NCI-H2227 treated with DMSO at 0.1 percent for 48 hours (cell line): ENCODE measurements at regions not wholly inside any gene's neighbourhood (a gene's known extent, or its start where the extent isn't known, plus 50 kb on each side); places are given as distances from the start of the nearest gene placed in this dataset.
"Not testable (repeated sequence)": the region's sequence is repeated elsewhere in the genome, so short reads cannot be mapped to it uniquely, and the experiment has no call there.

ENCODE experiments used
- DNase-seq: peaks from one replicate; lab custom pipeline; 2025; lab: John Stamatoyannopoulos, UW

- DNase-seq: no peak
Measured at GRCh38 chr6:22349051-22349450, 52.2 kb upstream of the PRL start.

DNA sequence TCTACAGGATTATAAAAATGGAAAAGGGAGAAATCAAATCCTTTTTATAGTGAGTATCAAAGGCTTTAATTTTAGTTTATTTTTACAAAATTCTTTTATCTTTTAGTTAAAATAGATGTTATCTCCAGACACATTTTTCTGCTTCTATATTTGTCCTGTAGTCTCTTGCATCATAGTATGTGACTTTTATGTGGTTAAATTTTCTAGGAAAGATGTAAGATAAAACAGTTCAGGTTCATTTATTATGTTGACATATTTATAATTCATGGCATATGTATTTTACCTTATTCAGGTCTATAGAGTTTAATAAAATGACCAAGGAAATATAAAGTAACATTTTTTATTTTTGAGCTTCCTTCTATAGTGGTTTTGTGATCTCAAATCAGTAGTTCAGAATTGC is 52.7 kb upstream of the PRL start:
- DNase-seq: no peak

GRCh38 chr6:22350109-22350508 is 53.3 kb upstream of the PRL start:
- no peak for DNase-seq

GRCh38 chr6:22353101-22353500 is 56.3 kb upstream of the PRL start:
- DNase-seq: no peak

GRCh38 chr6:22356362-22356940 is 59.6 kb upstream of the PRL start:
- no peak for DNase-seq

DNA sequence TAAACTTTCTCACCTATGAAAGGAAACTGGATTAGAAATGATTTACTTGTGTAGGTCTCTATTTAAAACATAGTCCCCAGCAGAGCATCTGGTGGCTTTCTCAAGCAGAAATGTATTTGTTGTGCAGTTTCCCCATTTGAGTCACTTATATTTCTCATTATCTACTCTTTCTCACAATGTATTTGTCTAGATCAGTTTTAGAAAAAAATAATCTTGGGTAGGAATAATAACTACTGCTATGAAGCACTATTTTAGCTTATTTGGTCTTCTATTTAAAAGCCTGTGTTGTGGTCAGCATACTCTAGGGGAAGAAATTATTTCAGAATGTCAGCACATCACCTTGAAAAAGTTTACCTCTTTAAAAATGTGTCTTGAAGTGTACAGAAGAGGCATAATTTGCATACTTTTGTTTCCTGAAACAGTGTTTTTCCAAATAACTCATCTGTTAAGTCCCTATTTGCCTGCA is 60.9 kb upstream of the PRL start:
- no peak for DNase-seq

GRCh38 chr6:22361576-22361975 is 64.7 kb upstream of the PRL start:
- no peak for DNase-seq

- DNase-seq: no peak
Measured at GRCh38 chr6:22362361-22362760, 65.5 kb upstream of the PRL start.

GRCh38 chr6:22363166-22363713 is 66.4 kb upstream of the PRL start:
- no peak for DNase-seq

- no peak for DNase-seq
Measured at GRCh38 chr6:22363714-22364239, 66.9 kb upstream of the PRL start.

- no peak for DNase-seq
Measured at GRCh38 chr6:22364306-22364705, 67.5 kb upstream of the PRL start.

- DNase-seq: no peak
Measured at GRCh38 chr6:22366214-22366613, 69.4 kb upstream of the PRL start.

DNA sequence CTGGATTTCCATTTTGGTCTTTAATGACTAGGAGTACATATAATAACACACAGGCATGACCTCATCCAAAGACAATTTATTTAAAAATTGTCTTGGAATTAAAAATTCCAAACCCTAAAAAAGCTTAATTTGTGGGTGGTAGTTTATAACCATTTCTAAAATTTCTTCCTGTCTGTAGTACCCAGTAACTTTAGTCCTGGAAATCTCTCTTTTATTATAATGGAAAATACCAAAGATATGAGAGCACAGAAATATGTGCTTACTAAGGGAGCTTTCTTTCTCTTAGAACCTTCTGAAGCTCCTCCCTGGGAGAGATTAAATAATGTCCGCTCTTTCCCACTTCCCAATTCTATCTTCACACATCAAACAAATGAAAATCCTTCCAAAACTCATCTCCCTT is 70.5 kb upstream of the PRL start:
- DNase-seq: no peak

GRCh38 chr6:22368794-22369193 is 72.0 kb upstream of the PRL start:
- no peak for DNase-seq

DNA sequence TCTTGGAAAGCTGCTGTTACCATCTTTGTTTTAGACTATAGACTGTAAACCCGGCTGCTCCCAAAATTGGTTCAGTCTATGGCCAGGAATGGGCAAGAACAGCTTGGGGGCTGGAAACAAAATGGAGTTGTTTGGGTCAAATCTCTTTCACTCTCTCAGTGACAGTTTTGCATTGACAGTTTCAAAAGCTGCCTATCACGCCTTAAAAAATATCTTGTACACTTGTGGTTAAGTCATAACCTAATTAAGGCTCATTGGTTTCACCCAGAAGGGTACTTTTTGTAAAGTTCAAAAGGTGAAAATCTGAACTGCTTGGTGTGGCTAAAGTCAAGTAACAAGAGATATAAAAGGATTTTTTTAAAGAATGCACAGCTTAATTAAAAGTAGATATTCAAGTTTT is 76.1 kb upstream of the PRL start:
- no peak for DNase-seq

- not testable (repeated sequence) for DNase-seq
Measured at GRCh38 chr6:22374950-22375349, 78.1 kb upstream of the PRL start.

- not testable (repeated sequence) for DNase-seq
Measured at GRCh38 chr6:22376293-22376692, 79.5 kb upstream of the PRL start.

- DNase-seq: not testable (repeated sequence)
Measured at GRCh38 chr6:22378536-22378935, 81.7 kb upstream of the PRL start.

GRCh38 chr6:22380236-22380635 is 83.4 kb upstream of the PRL start:
- DNase-seq: no peak

- no peak for DNase-seq
Measured at GRCh38 chr6:22381845-22382544, 85.2 kb upstream of the PRL start.

DNA sequence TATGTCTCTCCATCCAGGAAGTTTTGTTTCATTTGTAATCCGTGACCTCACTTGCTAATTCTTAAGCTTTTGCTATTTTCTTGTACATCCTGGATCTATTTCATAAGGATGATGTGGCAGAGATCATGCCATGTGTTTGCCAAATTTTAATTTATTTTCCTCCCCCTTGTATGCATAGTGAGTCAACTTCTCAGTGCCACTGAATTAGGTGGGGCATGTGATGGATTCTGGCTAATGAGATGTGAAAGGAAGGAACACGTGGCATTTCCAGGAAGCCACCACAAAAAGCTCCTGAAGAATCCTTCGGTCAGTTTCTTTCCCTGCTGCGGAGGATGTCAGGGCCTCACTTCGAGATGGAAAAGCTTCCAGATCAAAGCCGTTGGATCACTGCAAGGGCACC is 86.2 kb upstream of the PRL start:
- DNase-seq: no peak

DNA sequence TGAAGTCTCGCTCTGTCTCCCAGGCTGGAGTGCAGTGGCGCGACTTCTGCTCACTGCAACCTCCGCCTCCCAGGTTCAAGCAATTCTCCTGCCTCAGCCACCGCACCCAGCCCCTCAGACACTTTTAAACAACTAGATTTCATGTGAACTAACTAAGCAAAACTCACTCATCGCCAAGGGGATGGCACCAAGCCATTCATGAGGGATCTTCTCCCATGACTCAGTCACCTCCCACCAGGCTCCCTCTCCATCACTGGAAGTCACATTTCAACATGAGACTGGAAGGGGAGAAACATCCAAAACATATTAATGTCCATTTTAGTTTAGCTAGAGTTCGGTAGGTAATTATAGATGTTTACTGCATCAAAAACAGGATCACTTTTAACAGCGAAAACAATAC is 95.9 kb upstream of the PRL start:
- DNase-seq: no peak

- DNase-seq: no peak
Measured at GRCh38 chr6:22394691-22395090, 97.9 kb upstream of the PRL start.
